ENCODE measurements at regions not wholly inside any gene's neighbourhood (a gene's known extent, or its start where the extent isn't known, plus 50 kb on each side); places are given as distances from the start of the nearest gene placed in this dataset.

DNA sequence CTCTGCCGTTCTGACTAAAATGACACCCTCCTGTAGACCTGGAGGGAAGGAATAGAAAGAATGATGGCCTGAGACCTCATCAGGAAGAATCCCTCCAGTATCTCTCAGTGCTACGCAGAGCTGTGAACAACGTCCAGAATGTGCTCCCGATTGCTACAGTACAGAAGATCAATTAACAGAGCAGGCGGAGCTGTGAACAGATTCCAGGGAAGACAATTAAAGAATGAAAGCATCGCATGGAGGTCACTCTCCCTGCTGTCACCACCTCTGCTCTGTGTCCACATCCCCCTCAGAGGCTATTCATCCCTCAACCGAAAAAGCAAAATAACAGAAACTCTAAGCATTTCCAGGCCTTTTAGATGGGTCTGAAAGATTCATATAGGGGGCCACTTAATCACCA is 481.0 kb downstream of the EIPR1 start:
- TF ChIP-seq, protein P1, sequence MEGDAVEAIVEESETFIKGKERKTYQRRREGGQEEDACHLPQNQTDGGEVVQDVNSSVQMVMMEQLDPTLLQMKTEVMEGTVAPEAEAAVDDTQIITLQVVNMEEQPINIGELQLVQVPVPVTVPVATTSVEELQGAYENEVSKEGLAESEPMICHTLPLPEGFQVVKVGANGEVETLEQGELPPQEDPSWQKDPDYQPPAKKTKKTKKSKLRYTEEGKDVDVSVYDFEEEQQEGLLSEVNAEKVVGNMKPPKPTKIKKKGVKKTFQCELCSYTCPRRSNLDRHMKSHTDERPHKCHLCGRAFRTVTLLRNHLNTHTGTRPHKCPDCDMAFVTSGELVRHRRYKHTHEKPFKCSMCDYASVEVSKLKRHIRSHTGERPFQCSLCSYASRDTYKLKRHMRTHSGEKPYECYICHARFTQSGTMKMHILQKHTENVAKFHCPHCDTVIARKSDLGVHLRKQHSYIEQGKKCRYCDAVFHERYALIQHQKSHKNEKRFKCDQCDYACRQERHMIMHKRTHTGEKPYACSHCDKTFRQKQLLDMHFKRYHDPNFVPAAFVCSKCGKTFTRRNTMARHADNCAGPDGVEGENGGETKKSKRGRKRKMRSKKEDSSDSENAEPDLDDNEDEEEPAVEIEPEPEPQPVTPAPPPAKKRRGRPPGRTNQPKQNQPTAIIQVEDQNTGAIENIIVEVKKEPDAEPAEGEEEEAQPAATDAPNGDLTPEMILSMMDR (IDR thresholded peaks at IDR 0.05): no peak
- no peak for TF ChIP-seq POLR2A (IDR thresholded peaks at IDR 0.05)

All from lower leg skin (tissue), 3 donors.